NT2/D1 (cell line): ENCODE measurements at regions not wholly inside any gene's neighbourhood (a gene's known extent, or its start where the extent isn't known, plus 50 kb on each side); places are given as distances from the start of the nearest gene placed in this dataset.

Experiments used
- SUZ12 ChIP-seq: IDR thresholded peaks from 2 replicates; pipeline ENCODE4 v1.6.1; 2011; ENCODE audit not compliant: insufficient read length, insufficient read depth; ENCODE audit errors: extremely low read depth
- YY1 ChIP-seq: IDR thresholded peaks from 2 replicates; pipeline ENCODE4 v1.6.1; 2011; ENCODE audit not compliant: insufficient read length, insufficient read depth
- ZNF274 ChIP-seq: IDR thresholded peaks from 2 replicates; pipeline ENCODE4 v1.6.1; 2011; ENCODE audit warnings: mild to moderate bottlenecking, low read depth, low read length

DNA sequence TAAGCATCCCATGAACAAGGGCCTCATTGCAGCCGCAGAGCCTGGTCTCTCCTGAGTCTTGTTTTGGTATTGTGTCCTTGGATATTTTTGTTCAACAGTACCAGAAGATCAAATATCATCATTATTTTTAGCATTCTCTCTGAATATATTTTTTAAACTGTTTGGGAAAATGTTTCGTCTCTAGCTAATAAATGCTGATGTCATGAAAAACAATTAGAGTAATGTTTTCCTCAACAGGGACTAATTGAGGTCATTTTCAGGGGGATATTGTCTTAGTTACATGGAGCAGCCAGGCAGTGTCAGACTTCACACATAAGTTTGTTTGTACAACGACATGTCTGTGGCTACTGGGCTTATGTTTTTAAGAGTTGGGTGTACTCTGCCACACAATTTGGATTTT, 805.3 kb upstream of the SOX9 start:
- TF ChIP-seq YY1 (no peak), ZNF274 (no peak), SUZ12 (no peak)
